ENCODE measurements at regions not wholly inside any gene's neighbourhood (a gene's known extent, or its start where the extent isn't known, plus 50 kb on each side); places are given as distances from the start of the nearest gene placed in this dataset.

DNA sequence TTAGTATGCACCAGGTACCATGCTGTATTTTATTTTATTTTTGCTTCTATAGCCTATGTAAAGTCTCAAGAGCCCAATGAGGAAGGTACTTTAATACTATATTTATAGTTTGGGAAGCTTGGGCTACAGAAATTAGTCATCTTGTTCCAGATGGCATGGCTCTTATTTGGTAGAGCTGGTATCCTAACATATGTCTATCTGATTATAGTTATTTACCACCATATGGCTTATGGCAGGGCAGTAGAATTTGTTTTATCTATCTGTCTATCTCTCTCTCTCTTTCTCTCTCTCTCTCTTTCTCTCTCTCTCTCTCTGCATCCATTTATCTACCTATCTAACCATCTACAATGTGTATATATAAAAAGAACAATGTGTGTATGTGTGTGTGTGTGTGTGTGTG lies 1293.7 kb upstream of the SLC39A10 start:
- TF ChIP-seq CTCF (IDR thresholded peaks at IDR 0.05): no peak
- intact Hi-C loops (cut with DNase I; ENCODE audit: low total_unique reads): no loop called here
- peaks cover 0 to 6% (median 0%) of the 10 kb centered on the region in 3 donors for H3K9me3 ChIP-seq
- no peak overlapping the region for H3K27ac ChIP-seq
- no peak for DNase-seq
- no peak overlapping the region for H3K4me3 ChIP-seq
- H3K36me3 ChIP-seq: no peaks in the 10 kb centered on the region
- no peaks in the 10 kb centered on the region for H3K27me3 ChIP-seq
- no peaks in the 10 kb centered on the region for H3K4me1 ChIP-seq

GRCh38 chr2:194352505-194352904 lies 1304.5 kb upstream of the SLC39A10 start:
- Histone ChIP-seq H3K27ac (no peak overlapping the region), H3K4me3 (no peak overlapping the region), H3K9me3 (peaks cover 0 to 4% (median 0%) of the 10 kb centered on the region in 3 donors), H3K4me1 (no peaks in the 10 kb centered on the region), H3K36me3 (no peaks in the 10 kb centered on the region), H3K27me3 (no peaks in the 10 kb centered on the region)
- intact Hi-C loops (cut with DNase I; ENCODE audit: low total_unique reads): no loop called here
- TF ChIP-seq CTCF (IDR thresholded peaks at IDR 0.05): no peak
- DNase-seq: no peak

- H3K9me3 ChIP-seq: no peaks in the 10 kb centered on the region
- no peaks in the 10 kb centered on the region for H3K4me1 ChIP-seq
- DNase-seq: no peak
- no peaks in the 10 kb centered on the region for H3K36me3 ChIP-seq
- H3K27me3 ChIP-seq: no peaks in the 10 kb centered on the region
- no peak for TF ChIP-seq CTCF (IDR thresholded peaks at IDR 0.05)
- H3K4me3 ChIP-seq: no peak overlapping the region
- intact Hi-C loops (cut with DNase I; ENCODE audit: low total_unique reads): no loop called here
- no peak overlapping the region for H3K27ac ChIP-seq
Measured at GRCh38 chr2:194346193-194346592, 1310.8 kb upstream of the SLC39A10 start.

DNA sequence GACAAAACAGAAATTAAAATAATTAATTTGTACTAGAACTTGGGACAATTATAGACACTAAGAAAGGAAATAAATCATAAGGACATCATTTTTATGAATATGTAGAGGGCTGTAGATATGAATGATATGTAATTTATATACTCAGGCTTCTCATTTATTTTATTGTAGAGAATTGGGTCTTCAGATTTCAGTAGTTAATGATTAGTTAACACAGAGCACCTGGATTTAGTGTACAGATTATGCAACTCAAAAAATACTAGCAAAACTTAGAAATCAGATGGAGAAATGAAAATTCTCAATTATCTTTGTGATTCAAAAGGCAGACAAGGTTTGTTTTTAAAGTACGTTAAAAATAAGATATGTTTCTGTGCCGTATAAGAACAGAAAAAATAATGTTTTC lies 1311.7 kb upstream of the SLC39A10 start:
- DNase-seq: no peak
- H3K4me3 ChIP-seq: no peak overlapping the region
- no peaks in the 10 kb centered on the region for H3K36me3 ChIP-seq
- H3K4me1 ChIP-seq: no peaks in the 10 kb centered on the region
- H3K27ac ChIP-seq: no peak overlapping the region
- H3K9me3 ChIP-seq: no peaks in the 10 kb centered on the region
- TF ChIP-seq CTCF (IDR thresholded peaks at IDR 0.05): no peak
- intact Hi-C loops (cut with DNase I; ENCODE audit: low total_unique reads): no loop called here
- H3K27me3 ChIP-seq: no peaks in the 10 kb centered on the region

GRCh38 chr2:194343167-194343566 lies 1313.9 kb upstream of the SLC39A10 start:
- no peak for DNase-seq
- Histone ChIP-seq H3K27me3 (no peaks in the 10 kb centered on the region), H3K9me3 (no peaks in the 10 kb centered on the region), H3K4me3 (no peak overlapping the region), H3K36me3 (no peaks in the 10 kb centered on the region), H3K4me1 (no peaks in the 10 kb centered on the region), H3K27ac (no peak overlapping the region)
- intact Hi-C loops (cut with DNase I; ENCODE audit: low total_unique reads): no loop called here
- no peak for TF ChIP-seq CTCF (IDR thresholded peaks at IDR 0.05)

- no peak for TF ChIP-seq CTCF (IDR thresholded peaks at IDR 0.05)
- Histone ChIP-seq H3K27ac (no peak overlapping the region), H3K27me3 (no peaks in the 10 kb centered on the region), H3K4me1 (no peaks in the 10 kb centered on the region), H3K36me3 (no peaks in the 10 kb centered on the region), H3K9me3 (no peaks in the 10 kb centered on the region), H3K4me3 (no peak overlapping the region)
- no peak for DNase-seq
- intact Hi-C loops (cut with DNase I; ENCODE audit: low total_unique reads): no loop called here
Measured at GRCh38 chr2:194332799-194333490, 1324.1 kb upstream of the SLC39A10 start.

Data from tibial artery (tissue), 4 donors.